ENCODE measurements at regions not wholly inside any gene's neighbourhood (a gene's known extent, or its start where the extent isn't known, plus 50 kb on each side); places are given as distances from the start of the nearest gene placed in this dataset.

DNA sequence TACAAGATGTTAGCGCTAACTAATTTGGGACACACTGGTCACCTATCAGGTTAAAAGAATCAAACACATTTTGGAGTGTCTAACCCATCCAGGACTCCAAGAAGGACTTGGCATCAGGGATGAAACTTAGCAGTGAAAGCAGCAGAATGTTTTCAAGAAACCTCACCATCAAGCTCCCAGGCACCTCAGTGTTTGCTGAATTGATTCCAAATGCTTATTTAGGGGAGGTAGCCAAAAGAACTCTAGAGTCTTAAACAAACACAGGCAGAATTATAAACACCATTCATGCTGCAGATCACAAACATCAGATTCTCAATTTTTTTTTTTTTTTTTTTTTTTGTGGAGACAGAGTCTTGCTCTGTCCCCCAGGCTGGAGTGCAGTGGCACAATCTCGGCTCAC, 122.8 kb upstream of the UXS1 start:
- TF ChIP-seq, protein P1, sequence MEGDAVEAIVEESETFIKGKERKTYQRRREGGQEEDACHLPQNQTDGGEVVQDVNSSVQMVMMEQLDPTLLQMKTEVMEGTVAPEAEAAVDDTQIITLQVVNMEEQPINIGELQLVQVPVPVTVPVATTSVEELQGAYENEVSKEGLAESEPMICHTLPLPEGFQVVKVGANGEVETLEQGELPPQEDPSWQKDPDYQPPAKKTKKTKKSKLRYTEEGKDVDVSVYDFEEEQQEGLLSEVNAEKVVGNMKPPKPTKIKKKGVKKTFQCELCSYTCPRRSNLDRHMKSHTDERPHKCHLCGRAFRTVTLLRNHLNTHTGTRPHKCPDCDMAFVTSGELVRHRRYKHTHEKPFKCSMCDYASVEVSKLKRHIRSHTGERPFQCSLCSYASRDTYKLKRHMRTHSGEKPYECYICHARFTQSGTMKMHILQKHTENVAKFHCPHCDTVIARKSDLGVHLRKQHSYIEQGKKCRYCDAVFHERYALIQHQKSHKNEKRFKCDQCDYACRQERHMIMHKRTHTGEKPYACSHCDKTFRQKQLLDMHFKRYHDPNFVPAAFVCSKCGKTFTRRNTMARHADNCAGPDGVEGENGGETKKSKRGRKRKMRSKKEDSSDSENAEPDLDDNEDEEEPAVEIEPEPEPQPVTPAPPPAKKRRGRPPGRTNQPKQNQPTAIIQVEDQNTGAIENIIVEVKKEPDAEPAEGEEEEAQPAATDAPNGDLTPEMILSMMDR (IDR thresholded peaks at IDR 0.05; ENCODE audit: poor library complexity, severe bottlenecking), result no peak
- TF ChIP-seq EP300 (conservative IDR thresholded peaks at IDR 0.05; ENCODE audit: poor library complexity, severe bottlenecking) (no peak), POLR2AphosphoS5 (IDR thresholded peaks at IDR 0.05) (no peak), MXI1 (conservative IDR thresholded peaks at IDR 0.05; ENCODE audit: poor library complexity, severe bottlenecking) (no peak), EZH2 (IDR thresholded peaks at IDR 0.05; ENCODE audit: borderline replicate concordance, insufficient read depth, low read length, poor library complexity, severe bottlenecking) (no peak), RAD21 (conservative IDR thresholded peaks at IDR 0.05) (no peak), TAF1 (IDR thresholded peaks at IDR 0.05; ENCODE audit: low read depth) (no peak), SMC3 (conservative IDR thresholded peaks at IDR 0.05; ENCODE audit: poor library complexity) (no peak)
- TF ChIP-seq, protein P2, sequence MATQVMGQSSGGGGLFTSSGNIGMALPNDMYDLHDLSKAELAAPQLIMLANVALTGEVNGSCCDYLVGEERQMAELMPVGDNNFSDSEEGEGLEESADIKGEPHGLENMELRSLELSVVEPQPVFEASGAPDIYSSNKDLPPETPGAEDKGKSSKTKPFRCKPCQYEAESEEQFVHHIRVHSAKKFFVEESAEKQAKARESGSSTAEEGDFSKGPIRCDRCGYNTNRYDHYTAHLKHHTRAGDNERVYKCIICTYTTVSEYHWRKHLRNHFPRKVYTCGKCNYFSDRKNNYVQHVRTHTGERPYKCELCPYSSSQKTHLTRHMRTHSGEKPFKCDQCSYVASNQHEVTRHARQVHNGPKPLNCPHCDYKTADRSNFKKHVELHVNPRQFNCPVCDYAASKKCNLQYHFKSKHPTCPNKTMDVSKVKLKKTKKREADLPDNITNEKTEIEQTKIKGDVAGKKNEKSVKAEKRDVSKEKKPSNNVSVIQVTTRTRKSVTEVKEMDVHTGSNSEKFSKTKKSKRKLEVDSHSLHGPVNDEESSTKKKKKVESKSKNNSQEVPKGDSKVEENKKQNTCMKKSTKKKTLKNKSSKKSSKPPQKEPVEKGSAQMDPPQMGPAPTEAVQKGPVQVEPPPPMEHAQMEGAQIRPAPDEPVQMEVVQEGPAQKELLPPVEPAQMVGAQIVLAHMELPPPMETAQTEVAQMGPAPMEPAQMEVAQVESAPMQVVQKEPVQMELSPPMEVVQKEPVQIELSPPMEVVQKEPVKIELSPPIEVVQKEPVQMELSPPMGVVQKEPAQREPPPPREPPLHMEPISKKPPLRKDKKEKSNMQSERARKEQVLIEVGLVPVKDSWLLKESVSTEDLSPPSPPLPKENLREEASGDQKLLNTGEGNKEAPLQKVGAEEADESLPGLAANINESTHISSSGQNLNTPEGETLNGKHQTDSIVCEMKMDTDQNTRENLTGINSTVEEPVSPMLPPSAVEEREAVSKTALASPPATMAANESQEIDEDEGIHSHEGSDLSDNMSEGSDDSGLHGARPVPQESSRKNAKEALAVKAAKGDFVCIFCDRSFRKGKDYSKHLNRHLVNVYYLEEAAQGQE (IDR thresholded peaks at IDR 0.05; ENCODE audit: borderline replicate concordance), result no peak
- Histone ChIP-seq H3K9me2 (ENCODE audit: insufficient read depth, low read length) (no peaks in the 10 kb centered on the region), H3F3A (ENCODE audit: insufficient read depth, low read length, poor library complexity, severe bottlenecking) (no peaks in the 10 kb centered on the region), H3K79me2 (replicated peaks; ENCODE audit: insufficient read depth, low read length) (no peaks in the 10 kb centered on the region), H3K27me3 (ENCODE audit: insufficient read depth, low read depth, low read length) (no peaks in the 10 kb centered on the region), H2AFZ (ENCODE audit: low read depth, low read length) (no peak overlapping the region), H3K9me3 (ENCODE audit: low read length) (no peaks in the 10 kb centered on the region), H3K4me2 (ENCODE audit: low read length) (no peak overlapping the region), H3K27ac (ENCODE audit: low read length) (no peak overlapping the region), H3K9ac (ENCODE audit: low read length) (no peak overlapping the region), H4K20me1 (ENCODE audit: insufficient read depth) (no peaks in the 10 kb centered on the region), H3K4me3 (ENCODE audit: low read length) (no peak overlapping the region), H3K36me3 (ENCODE audit: insufficient read depth, low read length) (no peaks in the 10 kb centered on the region)

DNA sequence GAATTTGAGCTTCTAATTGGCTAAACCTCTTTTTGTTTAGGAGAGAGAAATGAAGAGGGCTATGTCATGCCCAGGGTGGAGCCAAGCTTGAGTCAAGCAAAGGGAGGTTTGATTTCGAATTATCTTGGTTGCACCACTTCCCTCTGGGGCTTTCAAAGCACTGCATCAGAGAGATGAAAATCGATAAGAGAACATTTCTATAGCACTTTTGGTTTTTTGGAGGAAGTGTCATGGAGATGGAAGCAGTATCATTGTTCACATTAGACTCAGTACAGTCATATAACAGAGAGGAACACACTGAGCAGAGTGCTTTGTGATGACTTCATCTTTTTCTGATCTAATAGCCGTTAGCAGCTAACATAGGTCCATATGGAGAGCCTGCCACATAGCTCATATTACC, 120.3 kb upstream of the UXS1 start:
- H3F3A ChIP-seq (ENCODE audit: insufficient read depth, low read length, poor library complexity, severe bottlenecking), result no peaks in the 10 kb centered on the region
- TF ChIP-seq, protein P2 (IDR thresholded peaks at IDR 0.05; ENCODE audit: borderline replicate concordance), result no peak
- TF ChIP-seq TAF1 (IDR thresholded peaks at IDR 0.05; ENCODE audit: low read depth) (no peak), EZH2 (IDR thresholded peaks at IDR 0.05; ENCODE audit: borderline replicate concordance, insufficient read depth, low read length, poor library complexity, severe bottlenecking) (no peak)
- H3K9me3 ChIP-seq (ENCODE audit: low read length), result no peaks in the 10 kb centered on the region
- H3K79me2 ChIP-seq (replicated peaks; ENCODE audit: insufficient read depth, low read length), result no peaks in the 10 kb centered on the region
- H3K27ac ChIP-seq (ENCODE audit: low read length), result no peak overlapping the region
- no peaks in the 10 kb centered on the region for H3K9me2 ChIP-seq (ENCODE audit: insufficient read depth, low read length)
- no peaks in the 10 kb centered on the region for H3K36me3 ChIP-seq (ENCODE audit: insufficient read depth, low read length)
- no peaks in the 10 kb centered on the region for H3K27me3 ChIP-seq (ENCODE audit: insufficient read depth, low read depth, low read length)
- H3K4me2 ChIP-seq (ENCODE audit: low read length), result no peak overlapping the region
- H4K20me1 ChIP-seq (ENCODE audit: insufficient read depth), result no peaks in the 10 kb centered on the region
- no peak overlapping the region for H3K4me3 ChIP-seq (ENCODE audit: low read length)
- H2AFZ ChIP-seq (ENCODE audit: low read depth, low read length), result no peak overlapping the region
- no peak overlapping the region for H3K9ac ChIP-seq (ENCODE audit: low read length)

Measured in neural cell (in vitro differentiated cells).